Medulla oblongata (tissue), 1 donor: ENCODE measurements at regions not wholly inside any gene's neighbourhood (a gene's known extent, or its start where the extent isn't known, plus 50 kb on each side); places are given as distances from the start of the nearest gene placed in this dataset.

Experiments used
- DNase-seq: peaks from one replicate; pipeline ENCODE4 v3.0.0-alpha.2; 2015; ENCODE audit errors: extremely low spot score

- no peak for DNase-seq
These were observed 99.5 kb downstream of the MAIP1 start for GRCh38 chr2:200054681-200055468.

- no peak for DNase-seq
These were observed 100.7 kb downstream of the MAIP1 start for GRCh38 chr2:200056105-200056504.

- DNase-seq: no peak
These were observed 107.8 kb downstream of the MAIP1 start for GRCh38 chr2:200063155-200063554.

GRCh38 chr2:200064879-200065278 is 109.5 kb downstream of the MAIP1 start:
- DNase-seq: no peak

GRCh38 chr2:200065477-200065876 is 110.1 kb downstream of the MAIP1 start:
- no peak for DNase-seq

GRCh38 chr2:200066417-200066816 is 111.0 kb downstream of the MAIP1 start:
- no peak for DNase-seq

GRCh38 chr2:200068642-200069041 is 113.3 kb downstream of the MAIP1 start:
- no peak for DNase-seq

- no peak for DNase-seq
These were observed 121.8 kb downstream of the MAIP1 start for GRCh38 chr2:200077210-200077650.

GRCh38 chr2:200077838-200078237 is 122.5 kb downstream of the MAIP1 start:
- DNase-seq: no peak

GRCh38 chr2:200079356-200079755 is 124.0 kb downstream of the MAIP1 start:
- DNase-seq: no peak

GRCh38 chr2:200081236-200081635 is 125.9 kb downstream of the MAIP1 start:
- DNase-seq: no peak

- no peak for DNase-seq
These were observed 126.4 kb downstream of the MAIP1 start for GRCh38 chr2:200081811-200082210.

GRCh38 chr2:200084036-200084435 is 128.7 kb downstream of the MAIP1 start:
- DNase-seq: no peak

- DNase-seq: no peak
These were observed 131.5 kb downstream of the MAIP1 start for GRCh38 chr2:200086911-200087310.

GRCh38 chr2:200087451-200087850 is 132.1 kb downstream of the MAIP1 start:
- DNase-seq: no peak

- no peak for DNase-seq
These were observed 133.8 kb downstream of the MAIP1 start for GRCh38 chr2:200089040-200089755.

GRCh38 chr2:200089756-200090109 is 134.4 kb downstream of the MAIP1 start:
- no peak for DNase-seq

GRCh38 chr2:200090683-200091082 is 135.3 kb downstream of the MAIP1 start:
- DNase-seq: no peak

- DNase-seq: no peak
These were observed 135.7 kb downstream of the MAIP1 start for GRCh38 chr2:200091126-200091525.

GRCh38 chr2:200092235-200092634 is 136.9 kb downstream of the MAIP1 start:
- no peak for DNase-seq

- DNase-seq: no peak
These were observed 140.1 kb downstream of the MAIP1 start for GRCh38 chr2:200095436-200095835.

- no peak for DNase-seq
These were observed 143.9 kb downstream of the MAIP1 start for GRCh38 chr2:200099256-200099655.

- DNase-seq: no peak
These were observed 144.6 kb downstream of the MAIP1 start for GRCh38 chr2:200100027-200100426.
